DMS153 treated with DMSO at 0.1 percent for 48 hours (cell line): ENCODE measurements at regions not wholly inside any gene's neighbourhood (a gene's known extent, or its start where the extent isn't known, plus 50 kb on each side); places are given as distances from the start of the nearest gene placed in this dataset.

Experiments used
- DNase-seq: peaks from one replicate; lab custom pipeline; 2025; ENCODE audit not compliant: unreplicated experiment; lab: John Stamatoyannopoulos, UW

GRCh38 chr2:14543284-14543683 lies 89.2 kb upstream of the LRATD1 start:
- peak; percentile 37 for DNase-seq

- no peak for DNase-seq
Measured at GRCh38 chr2:14544247-14544646, 88.3 kb upstream of the LRATD1 start.

GRCh38 chr2:14547830-14548229 lies 84.7 kb upstream of the LRATD1 start:
- DNase-seq, result no peak

- DNase-seq, result no peak
Measured at GRCh38 chr2:14550658-14551057, 81.9 kb upstream of the LRATD1 start.

GRCh38 chr2:14551069-14551468 lies 81.4 kb upstream of the LRATD1 start:
- no peak for DNase-seq

- DNase-seq, result no peak
Measured at GRCh38 chr2:14552286-14552685, 80.2 kb upstream of the LRATD1 start.

- DNase-seq, result no peak
Measured at GRCh38 chr2:14552818-14553217, 79.7 kb upstream of the LRATD1 start.

GRCh38 chr2:14554849-14555545 lies 77.5 kb upstream of the LRATD1 start:
- DNase-seq, result no peak

GRCh38 chr2:14557111-14557510 lies 75.4 kb upstream of the LRATD1 start:
- DNase-seq, result no peak

GRCh38 chr2:14557916-14558315 lies 74.6 kb upstream of the LRATD1 start:
- DNase-seq, result no peak

GRCh38 chr2:14558335-14558919 lies 74.1 kb upstream of the LRATD1 start:
- DNase-seq, result no peak

- DNase-seq, result no peak
Measured at GRCh38 chr2:14560716-14561115, 71.8 kb upstream of the LRATD1 start.

GRCh38 chr2:14563324-14563723 lies 69.2 kb upstream of the LRATD1 start:
- no peak for DNase-seq

- DNase-seq, result no peak
Measured at GRCh38 chr2:14565666-14566065, 66.9 kb upstream of the LRATD1 start.

GRCh38 chr2:14567561-14567960 lies 65.0 kb upstream of the LRATD1 start:
- DNase-seq, result no peak

GRCh38 chr2:14569294-14569693 lies 63.2 kb upstream of the LRATD1 start:
- DNase-seq, result no peak

- DNase-seq, result no peak
Measured at GRCh38 chr2:14572633-14573032, 59.9 kb upstream of the LRATD1 start.

- no peak for DNase-seq
Measured at GRCh38 chr2:14577843-14578242, 54.7 kb upstream of the LRATD1 start.
